HG03558 (cell line): ENCODE measurements at regions not wholly inside any gene's neighbourhood (a gene's known extent, or its start where the extent isn't known, plus 50 kb on each side); places are given as distances from the start of the nearest gene placed in this dataset.

ENCODE experiments used
- ATAC-seq: cut with Tn5 transposase; IDR thresholded peaks from one replicate; pipeline ENCODE4 v1.9.1; 2021; ENCODE audit warnings: moderate number of reproducible peaks; ENCODE audit not compliant: unreplicated experiment; ENCODE audit errors: extremely low read depth

- ATAC-seq = no peak
These were observed 259.7 kb downstream of the INSC start for GRCh38 chr11:15374418-15374817.

GRCh38 chr11:15378941-15379340 is 264.2 kb downstream of the INSC start:
- ATAC-seq = no peak

GRCh38 chr11:15379483-15379882 is 264.8 kb downstream of the INSC start:
- no peak for ATAC-seq

GRCh38 chr11:15390857-15391256 is 276.1 kb downstream of the INSC start:
- ATAC-seq = no peak

GRCh38 chr11:15396778-15397177 is 282.1 kb downstream of the INSC start:
- no peak for ATAC-seq

- ATAC-seq = no peak
These were observed 292.2 kb downstream of the INSC start for GRCh38 chr11:15406851-15407351.

GRCh38 chr11:15412054-15412453 is 297.3 kb downstream of the INSC start:
- no peak for ATAC-seq

- ATAC-seq = no peak
These were observed 304.2 kb downstream of the INSC start for GRCh38 chr11:15418921-15419320.

GRCh38 chr11:15419696-15420095 is 305.0 kb downstream of the INSC start:
- ATAC-seq = no peak

- ATAC-seq = no peak
These were observed 315.7 kb downstream of the INSC start for GRCh38 chr11:15430381-15430780.

GRCh38 chr11:15434529-15434928 is 319.8 kb downstream of the INSC start:
- ATAC-seq = no peak

- no peak for ATAC-seq
These were observed 331.6 kb downstream of the INSC start for GRCh38 chr11:15446315-15446714.

- ATAC-seq = no peak
These were observed 332.2 kb downstream of the INSC start for GRCh38 chr11:15446929-15447328.

- no peak for ATAC-seq
These were observed 337.0 kb downstream of the INSC start for GRCh38 chr11:15451713-15452112.

- no peak for ATAC-seq
These were observed 338.6 kb downstream of the INSC start for GRCh38 chr11:15453211-15453765.

GRCh38 chr11:15468466-15468865 is 353.7 kb downstream of the INSC start:
- no peak for ATAC-seq

- no peak for ATAC-seq
These were observed 356.5 kb downstream of the INSC start for GRCh38 chr11:15471048-15471894.

- ATAC-seq = no peak
These were observed 357.4 kb downstream of the INSC start for GRCh38 chr11:15471895-15472799.

- ATAC-seq = peak; percentile 53
These were observed 359.5 kb downstream of the INSC start for GRCh38 chr11:15473954-15474837.
